HepG2 (cell line): ENCODE measurements at regions not wholly inside any gene's neighbourhood (a gene's known extent, or its start where the extent isn't known, plus 50 kb on each side); places are given as distances from the start of the nearest gene placed in this dataset.
"Not testable (repeated sequence)": the region's sequence is repeated elsewhere in the genome, so short reads cannot be mapped to it uniquely, and the experiment has no call there.

Experiments used
- ATAC-seq: fragments of 200-7000 bp; cut with Tn5 transposase; 3 replicates; pipeline ENCODE4 v1.9.1; 2020; ENCODE audit warnings: mild to moderate bottlenecking, moderate library complexity
- BruUV-seq: library from RNA; stranded (reverse); fragments of 400-500 nt; replicated peaks from 2 replicates; lab custom pipeline; 2021; lab: Mats Ljungman, UMichigan
- CTCF ChIA-PET: fragments of 300-600 bp; formaldehyde crosslinking; extraction: SDS; loops from one replicate; lab custom pipeline; 2021; ENCODE audit warnings: low total read pairs, inconsistent platforms, low intra/inter-chr PET ratio; lab: Yijun Ruan, JAX
- POLR2A ChIA-PET: fragments of 350-600 bp; sonication (Branson Sonifier 250); formaldehyde crosslinking; loops from one replicate; lab custom pipeline; 2020; ENCODE audit warnings: antibody characterized with exemption, inconsistent platforms; lab: Yijun Ruan, JAX
- DNase-seq: peaks from one replicate; pipeline ENCODE4 v3.0.0-alpha.2; 2015; ENCODE audit warnings: low spot score
- FAIRE-seq: peaks from 3 replicates; lab custom pipeline; 2011; peaks lifted over from hg19 to GRCh38; lab: Jason Lieb, UNC
- H2AFZ ChIP-seq: one replicate; pipeline ENCODE4 v1.6.1; 2011; ENCODE audit warnings: low read length, inconsistent platforms
- H3K27ac ChIP-seq: fragments of 300-600 bp; 3 replicates; pipeline ENCODE4 v1.8.0; 2011; ENCODE audit warnings: mixed run types, mild to moderate bottlenecking, mixed read lengths, low read length, inconsistent platforms; ENCODE audit not compliant: insufficient read depth; ENCODE audit errors: extremely low read length
- H3K27me3 ChIP-seq, 2 experiments: fragments of 200-600 bp in 1 of 2; 2 replicates in 1 of 2; 3 replicates in 1 of 2; pipeline versions ENCODE4 v1.6.0 to v1.8.0; 2011; ENCODE audit warnings: low read length in 2 of 2, mild to moderate bottlenecking in 2 of 2, moderate library complexity in 2 of 2, inconsistent platforms in 1 of 2; ENCODE audit not compliant: insufficient read depth in 2 of 2, control insufficient read depth in 1 of 2
- H3K36me3 ChIP-seq, 2 experiments: fragments of 200-600 bp in 1 of 2; replicated peaks in 1 of 2; 2 replicates in 1 of 2; 3 replicates in 1 of 2; pipeline versions ENCODE4 v1.5.1 to v1.8.0; 2011; ENCODE audit warnings: low read length in 2 of 2, inconsistent platforms in 1 of 2; ENCODE audit not compliant: insufficient read depth in 2 of 2, control insufficient read depth in 1 of 2
- H3K4me1 ChIP-seq: 2 replicates; pipeline ENCODE4 v1.5.1; 2012; ENCODE audit warnings: low read length, inconsistent platforms; ENCODE audit not compliant: insufficient read depth
- H3K4me2 ChIP-seq: 2 replicates; pipeline ENCODE4 v1.6.0; 2011; ENCODE audit warnings: low read depth, low read length, inconsistent platforms
- H3K4me3 ChIP-seq, 3 experiments: fragments of 200-600 bp in 1 of 3; sonication (generic), shearing (Covaris generic) in 1 of 3; replicated peaks in 1 of 3; 2 replicates each; pipeline ENCODE4 v1.5.1; 2011 to 2016; ENCODE audit warnings: low read length in 3 of 3, inconsistent platforms in 2 of 3, low read depth in 2 of 3, mild to moderate bottlenecking in 2 of 3, control low read depth in 1 of 3, mixed read lengths in 1 of 3; ENCODE audit not compliant: insufficient read depth in 1 of 3
- H3K79me2 ChIP-seq: one replicate; pipeline ENCODE4 v1.6.1; 2011; ENCODE audit warnings: low read length, inconsistent platforms; ENCODE audit not compliant: insufficient read depth
- H3K9ac ChIP-seq: 2 replicates; pipeline ENCODE4 v1.6.0; 2011; ENCODE audit warnings: mild to moderate bottlenecking, low read depth, low read length, inconsistent platforms; ENCODE audit not compliant: insufficient read depth
- H3K9me3 ChIP-seq: 2 replicates; pipeline ENCODE4 v1.5.1; 2012; ENCODE audit warnings: mild to moderate bottlenecking, low read length
- H4K20me1 ChIP-seq: 2 replicates; pipeline ENCODE4 v1.6.0; 2011; ENCODE audit warnings: inconsistent platforms, mild to moderate bottlenecking, low read length, moderate library complexity; ENCODE audit not compliant: insufficient read depth
- E2F2 ChIP-seq: sonication (generic); formaldehyde crosslinking; IDR thresholded peaks from 2 replicates; pipeline ENCODE4 v1.4.0; 2020; ENCODE audit warnings: missing genetic modification reagents, borderline replicate concordance
- HNF1A ChIP-seq, 2 experiments: sonication (generic) in 1 of 2; formaldehyde crosslinking in 1 of 2; IDR thresholded peaks; 2 replicates each; pipeline versions ENCODE4 v1.4.0 to v1.6.1; 2016 to 2020; ENCODE audit warnings: borderline replicate concordance in 1 of 2, low read depth in 1 of 2, mild to moderate bottlenecking in 1 of 2, missing genetic modification reagents in 1 of 2
- PLSCR1 ChIP-seq: sonication (generic); formaldehyde crosslinking; IDR thresholded peaks from 2 replicates; pipeline ENCODE4 v1.5.0; 2020; ENCODE audit warnings: missing genetic modification reagents, mild to moderate bottlenecking, borderline replicate concordance
- SIN3B ChIP-seq: fragments of 150-350 bp; IDR thresholded peaks from 2 replicates; pipeline ENCODE4 v1.6.1; 2014; ENCODE audit warnings: low read length
- ZNF350 ChIP-seq: sonication (generic); formaldehyde crosslinking; IDR thresholded peaks from 2 replicates; pipeline ENCODE4 v1.4.0; 2020; ENCODE audit warnings: mild to moderate bottlenecking, low read depth, missing genetic modification reagents, borderline replicate concordance
- ZNF441 ChIP-seq: sonication (generic); formaldehyde crosslinking; IDR thresholded peaks from 2 replicates; pipeline ENCODE4 v1.7.0; 2021; ENCODE audit warnings: missing genetic modification reagents, borderline replicate concordance
- ZNF580 ChIP-seq: IDR thresholded peaks from 2 replicates; pipeline ENCODE4 v1.6.1; 2016; ENCODE audit warnings: low read depth, borderline replicate concordance
- ZNF770 ChIP-seq: sonication (generic); formaldehyde crosslinking; IDR thresholded peaks from 2 replicates; pipeline ENCODE4 v1.5.0; 2020; ENCODE audit warnings: mild to moderate bottlenecking, missing genetic modification reagents
- WGBS: methylation state at CpG from one replicate; pipeline ENCODE4 v1.1.6; 2017; ENCODE audit warnings: low lambda C conversion rate; 5-methylcytosine and 5-hydroxymethylcytosine counted together
- in situ Hi-C: cut with HindIII; loops from 2 replicates; pipeline ENCODE4 v1.10.0; 2017; ENCODE audit warnings: low pct_unique_long_range_greater_than_20kb; ENCODE audit not compliant: extremely low pct_ligation_motif_present
- intact Hi-C: fragments of 100-400 bp; cut with micrococcal nuclease; formaldehyde crosslinking; loops from one replicate; pipeline ENCODE4 v1.10.0; 2022; ENCODE audit not compliant: unreplicated experiment

- TF ChIP-seq PLSCR1 (no peak), SIN3B (no peak), ZNF441 (CRISPR knock-in tag) (no peak), ZNF350 (no peak), ZNF580 (CRISPR knock-in tag) (no peak), E2F2 (CRISPR knock-in tag) (no peak), HNF1A (IDR thresholded peaks at IDR 0.05; ENCODE audit: low read depth) (no peak), HNF1A (CRISPR knock-in tag; IDR thresholded peaks at IDR 0.05; ENCODE audit: borderline replicate concordance) (no peak), ZNF770 (CRISPR knock-in tag) (no peak)
Observed at GRCh38 chr12:127172861-127173260, 1094.1 kb upstream of the TMEM132C start (continued).

GRCh38 chr12:127173971-127174370 is 1093.0 kb upstream of the TMEM132C start:
- BruUV-seq, POLR2A ChIA-PET, H3K79me2 ChIP-seq, H2AFZ ChIP-seq, DNase-seq, CTCF ChIA-PET, H3K9ac ChIP-seq, H3K27ac ChIP-seq, H3K4me1 ChIP-seq, H4K20me1 ChIP-seq, H3K4me2 ChIP-seq, ATAC-seq, H3K4me3 ChIP-seq, H3K36me3 ChIP-seq, FAIRE-seq, H3K27me3 ChIP-seq, in situ Hi-C loops: not testable (repeated sequence)
- 9% methylated on average over 1 of the region's 1 CpG for WGBS
- peaks cover 58% of the 10 kb centered on the region for H3K9me3 ChIP-seq
- intact Hi-C loops, result loop anchor here (10.0 kb wide), 1 partner anchor 61 kb away; no protein-coding TSS in a partner anchor
